ENCODE measurements at regions not wholly inside any gene's neighbourhood (a gene's known extent, or its start where the extent isn't known, plus 50 kb on each side); places are given as distances from the start of the nearest gene placed in this dataset.

- no peaks in the 10 kb centered on the region for H4K20me1 ChIP-seq (ENCODE audit: insufficient read depth, low read length)
- no peak overlapping the region for H3K4ac ChIP-seq (ENCODE audit: low read depth, low read length)
- H3K56ac ChIP-seq (ENCODE audit: extremely low read depth, insufficient read depth, low read length): no peak overlapping the region
- POLR2A ChIA-PET (ENCODE audit: unreplicated experiment): no interaction called here
- H3K27me3 ChIP-seq (ENCODE audit: control insufficient read depth, insufficient read depth, low read length): no peaks in the 10 kb centered on the region
- no peak overlapping the region for H3K18ac ChIP-seq (ENCODE audit: low read depth, low read length)
- no peak overlapping the region for H3K4me2 ChIP-seq (ENCODE audit: low read depth, low read length)
- no peak overlapping the region for H2BK120ac ChIP-seq (ENCODE audit: low read depth, low read length)
- no peak overlapping the region for H2BK5ac ChIP-seq (ENCODE audit: low read depth, low read length, poor library complexity, severe bottlenecking)
- H2AK9ac ChIP-seq (replicated peaks; ENCODE audit: low read depth, low read length, poor library complexity): no peak overlapping the region
- WGBS, 2 experiments (ENCODE audit: extremely low coverage in 2 of 2, insufficient read length in 1 of 2): no CpG with 5 or more reads among the region's 3 CpGs
- no peak overlapping the region for H3K23ac ChIP-seq (ENCODE audit: low read depth, low read length)
- no peaks in the 10 kb centered on the region for H3K36me3 ChIP-seq (ENCODE audit: control insufficient read depth, insufficient read depth, low read length)
- BruUV-seq (replicated peaks): no TSS peak
- no peak overlapping the region for H2BK20ac ChIP-seq (ENCODE audit: low read depth, low read length)
- H3K79me1 ChIP-seq (ENCODE audit: low read depth in 1 of 2, low read length in 2 of 2): no peaks in the 10 kb centered on the region
- no peaks in the 10 kb centered on the region for H3K9me1 ChIP-seq (ENCODE audit: insufficient read depth, low read length)
- no peak for ATAC-seq (ENCODE audit: low read depth)
- no peak overlapping the region for H3K14ac ChIP-seq (replicated peaks; ENCODE audit: low read depth, low read length)
- no peak overlapping the region for H4K5ac ChIP-seq (ENCODE audit: low read depth, low read length)
- intact Hi-C loops (cut with micrococcal nuclease): no loop called here
- no peak overlapping the region for H2BK15ac ChIP-seq (ENCODE audit: low read depth, low read length)
- H3K27ac ChIP-seq (ENCODE audit: insufficient read depth, low read length): no peak overlapping the region
- dilution Hi-C loops (cut with HindIII; ENCODE audit: low sequenced_read_pairs, unreplicated experiment): no loop called here
- no peak overlapping the region for H4K8ac ChIP-seq (ENCODE audit: low read depth in 2 of 2, low read length in 2 of 2)
- no peaks in the 10 kb centered on the region for H3K4me1 ChIP-seq (ENCODE audit: control insufficient read depth, insufficient read depth, low read length)
- TF ChIP-seq MAFK (IDR thresholded peaks at IDR 0.05; ENCODE audit: low read depth, low read length) (no peak), FOS (IDR thresholded peaks at IDR 0.05; ENCODE audit: low read depth, low read length) (no peak), RAD21 (IDR thresholded peaks at IDR 0.05; ENCODE audit: low read length) (no peak), CHD1 (IDR thresholded peaks at IDR 0.05; ENCODE audit: low read depth, low read length) (no peak), RFX5 (IDR thresholded peaks at IDR 0.05; ENCODE audit: low read depth, low read length) (no peak), NFE2L2 (IDR thresholded peaks at IDR 0.05; ENCODE audit: low read depth, low read length) (no peak), BHLHE40 (IDR thresholded peaks at IDR 0.05; ENCODE audit: low read depth, low read length) (no peak), CTCF (conservative IDR thresholded peaks at IDR 0.05; ENCODE audit: low read depth, low read length) (no peak), MAZ (IDR thresholded peaks at IDR 0.05; ENCODE audit: borderline replicate concordance, low read depth, low read length) (no peak), USF2 (IDR thresholded peaks at IDR 0.05; ENCODE audit: low read depth, low read length) (no peak), ELK1 (IDR thresholded peaks at IDR 0.05; ENCODE audit: borderline replicate concordance, low read depth, low read length) (no peak), POLR2A (IDR thresholded peaks at IDR 0.05; ENCODE audit: low read depth, low read length) (no peak)
- H4K91ac ChIP-seq (ENCODE audit: insufficient read depth, low read depth, low read length): no peak overlapping the region
- DNase-seq: no peak
- H3K9ac ChIP-seq (ENCODE audit: low read depth, low read length): no peak overlapping the region
- in situ Hi-C loops (cut with MboI; ENCODE audit: low sequenced_read_pairs): no loop called here
- no peak overlapping the region for H3K4me3 ChIP-seq (ENCODE audit: insufficient read depth, low read depth, low read length)
- no peak overlapping the region for H2AK5ac ChIP-seq (ENCODE audit: low read depth, low read length)
- no peaks in the 10 kb centered on the region for H3K9me3 ChIP-seq (ENCODE audit: control insufficient read depth, insufficient read depth, low read length)
- CTCF ChIA-PET: no interaction called here
- H2AFZ ChIP-seq (replicated peaks; ENCODE audit: low read length, poor library complexity): no peak overlapping the region
These were observed 548.8 kb upstream of the IZUMO3 start for GRCh38 chr9:25094518-25094917.

Measured in IMR-90 (cell line).